ENCODE measurements at regions not wholly inside any gene's neighbourhood (a gene's known extent, or its start where the extent isn't known, plus 50 kb on each side); places are given as distances from the start of the nearest gene placed in this dataset.
A peak's percentile ranks its signal among the peaks of the same experiment; 100 is the strongest.

GRCh38 chr12:25744313-25744712 is 191.2 kb upstream of the LMNTD1 start:
- H3F3A ChIP-seq (ENCODE audit: low read depth): no peaks in the 10 kb centered on the region
- peaks cover 4% of the 10 kb centered on the region for H3K27me3 Mint-ChIP-seq (ENCODE audit: insufficient read depth, low read depth)
- TF ChIP-seq CTCF (IDR thresholded peaks at IDR 0.05) (no peak), EZH2phosphoT487 (IDR thresholded peaks at IDR 0.05) (no peak), EZH2 (IDR thresholded peaks at IDR 0.05) (no peak)
- no peak overlapping the region for H3K4me3 ChIP-seq
- H3K9me3 ChIP-seq (ENCODE audit: low read depth): no peaks in the 10 kb centered on the region
- no peaks in the 10 kb centered on the region for H3K27me3 ChIP-seq
- H3K4me2 ChIP-seq: no peak overlapping the region
- H3K27ac Mint-ChIP-seq: no peak overlapping the region
- peak overlapping the region; percentile 46 for H2AFZ ChIP-seq (replicated peaks)
- peaks cover 6% of the 10 kb centered on the region for H3K4me1 Mint-ChIP-seq
- H3K36me3 Mint-ChIP-seq: no peaks in the 10 kb centered on the region
- no peak overlapping the region for H3K4me3 Mint-ChIP-seq
- no peaks in the 10 kb centered on the region for H3K9me3 Mint-ChIP-seq
- no peaks in the 10 kb centered on the region for H4K20me1 ChIP-seq (ENCODE audit: low read depth)
- H3K27ac ChIP-seq: no peak overlapping the region
- H3K79me2 ChIP-seq (ENCODE audit: low read depth): no peaks in the 10 kb centered on the region
- no peaks in the 10 kb centered on the region for H3K4me1 ChIP-seq
- H3K36me3 ChIP-seq: no peaks in the 10 kb centered on the region
- DNase-seq (ENCODE audit: low spot score): no peak
- H3K9ac ChIP-seq: no peak overlapping the region

- TF ChIP-seq CTCF (IDR thresholded peaks at IDR 0.05) (no peak), EZH2phosphoT487 (IDR thresholded peaks at IDR 0.05) (no peak), EZH2 (IDR thresholded peaks at IDR 0.05) (no peak)
- Histone ChIP-seq H3K79me2 (ENCODE audit: low read depth) (no peaks in the 10 kb centered on the region), H3K4me2 (no peak overlapping the region), H3K9me3 (ENCODE audit: low read depth) (no peaks in the 10 kb centered on the region), H3K4me3 (no peak overlapping the region), H3K27ac (no peak overlapping the region), H4K20me1 (ENCODE audit: low read depth) (no peaks in the 10 kb centered on the region), H2AFZ (replicated peaks) (no peak overlapping the region), H3K36me3 (no peaks in the 10 kb centered on the region), H3K9ac (no peak overlapping the region), H3K4me1 (no peaks in the 10 kb centered on the region), H3K27me3 (no peaks in the 10 kb centered on the region), H3F3A (ENCODE audit: low read depth) (no peaks in the 10 kb centered on the region)
- Mint-ChIP-seq H3K27me3 (ENCODE audit: insufficient read depth, low read depth) (peaks cover 4% of the 10 kb centered on the region), H3K4me3 (no peak overlapping the region), H3K4me1 (peaks cover 6% of the 10 kb centered on the region), H3K36me3 (no peaks in the 10 kb centered on the region), H3K9me3 (no peaks in the 10 kb centered on the region), H3K27ac (no peak overlapping the region)
- DNase-seq (ENCODE audit: low spot score): no peak
Measured at GRCh38 chr12:25745281-25745680, 192.2 kb upstream of the LMNTD1 start.

GRCh38 chr12:25746131-25746530 is 193.0 kb upstream of the LMNTD1 start:
- DNase-seq (ENCODE audit: low spot score): no peak
- no peak overlapping the region for H3K4me2 ChIP-seq
- TF ChIP-seq CTCF (IDR thresholded peaks at IDR 0.05) (no peak), EZH2phosphoT487 (IDR thresholded peaks at IDR 0.05) (no peak), EZH2 (IDR thresholded peaks at IDR 0.05) (no peak)
- H3K27me3 Mint-ChIP-seq (ENCODE audit: insufficient read depth, low read depth): no peaks in the 10 kb centered on the region
- no peaks in the 10 kb centered on the region for H3K27me3 ChIP-seq
- no peak overlapping the region for H3K27ac Mint-ChIP-seq
- H3K9me3 ChIP-seq (ENCODE audit: low read depth): no peaks in the 10 kb centered on the region
- no peak overlapping the region for H3K9ac ChIP-seq
- no peaks in the 10 kb centered on the region for H3K79me2 ChIP-seq (ENCODE audit: low read depth)
- no peaks in the 10 kb centered on the region for H4K20me1 ChIP-seq (ENCODE audit: low read depth)
- H3K36me3 ChIP-seq: no peaks in the 10 kb centered on the region
- H3K4me3 Mint-ChIP-seq: no peak overlapping the region
- no peaks in the 10 kb centered on the region for H3K36me3 Mint-ChIP-seq
- peaks cover 6% of the 10 kb centered on the region for H3K4me1 Mint-ChIP-seq
- no peaks in the 10 kb centered on the region for H3F3A ChIP-seq (ENCODE audit: low read depth)
- H3K27ac ChIP-seq: no peak overlapping the region
- no peaks in the 10 kb centered on the region for H3K4me1 ChIP-seq
- H3K4me3 ChIP-seq: no peak overlapping the region
- no peak overlapping the region for H2AFZ ChIP-seq (replicated peaks)
- no peaks in the 10 kb centered on the region for H3K9me3 Mint-ChIP-seq

Measured in neural progenitor cell (in vitro differentiated cells).